Retina (tissue), 1 donor: ENCODE measurements at regions not wholly inside any gene's neighbourhood (a gene's known extent, or its start where the extent isn't known, plus 50 kb on each side); places are given as distances from the start of the nearest gene placed in this dataset.

Experiments used
- DNase-seq: peaks from one replicate; pipeline ENCODE4 v3.0.0-alpha.2; 2016

GRCh38 chr18:11553098-11553940 is 56.1 kb upstream of the SLC35G4 start:
- peak; percentile 73 for DNase-seq

- no peak for DNase-seq
Measured at GRCh38 chr18:11548916-11549551, 60.4 kb upstream of the SLC35G4 start.

GRCh38 chr18:11548396-11548795 is 61.0 kb upstream of the SLC35G4 start:
- DNase-seq, result no peak

- DNase-seq, result no peak
Measured at GRCh38 chr18:11544060-11544633, 65.2 kb upstream of the SLC35G4 start.

DNA sequence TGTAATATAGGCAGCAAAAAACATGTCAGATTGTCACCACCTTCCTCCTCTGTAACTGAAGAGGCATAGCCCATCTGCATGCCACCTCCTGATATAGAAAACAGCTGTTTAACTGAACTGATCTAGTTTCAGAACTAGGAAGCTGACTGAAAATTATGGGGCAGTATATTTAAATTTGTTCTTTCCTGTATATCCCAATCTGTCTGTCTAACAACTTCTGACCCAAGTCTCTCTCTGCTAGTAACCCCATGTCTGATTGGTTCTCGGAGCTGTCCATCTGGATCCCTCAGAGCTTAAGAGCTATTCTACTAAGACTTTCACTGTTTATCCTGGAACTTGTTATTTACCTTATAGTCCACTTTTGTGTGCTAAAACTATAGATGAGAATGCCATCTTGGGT is 68.2 kb upstream of the SLC35G4 start:
- DNase-seq, result no peak

DNA sequence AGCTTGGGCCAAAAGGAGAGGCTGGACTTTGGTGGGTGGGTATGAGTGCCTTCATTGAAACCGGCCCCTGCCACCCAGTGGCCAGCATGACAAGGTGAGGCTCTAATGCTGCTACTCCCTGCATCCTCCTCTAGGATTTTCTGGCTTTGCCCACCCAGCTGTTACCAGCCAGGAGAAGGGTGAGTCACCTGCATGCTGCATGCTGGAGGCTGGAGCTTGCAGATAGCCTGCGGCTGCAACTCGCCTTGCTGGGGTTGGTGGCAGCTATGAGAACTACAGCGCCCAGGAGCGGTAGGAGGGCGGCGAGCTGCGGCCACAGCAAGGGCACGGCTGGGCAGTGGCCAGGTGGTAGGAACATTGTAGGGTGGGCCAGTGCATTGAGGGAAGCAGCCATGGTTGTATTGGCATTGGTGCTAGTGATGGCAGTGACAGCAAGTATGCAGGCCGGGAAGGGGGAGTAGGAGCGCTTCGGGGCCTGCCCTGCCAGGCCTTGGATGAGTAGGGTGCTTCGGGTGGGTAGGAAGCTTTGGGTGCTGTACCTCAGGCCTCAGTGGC is 75.4 kb upstream of the SLC35G4 start:
- no peak for DNase-seq

DNA sequence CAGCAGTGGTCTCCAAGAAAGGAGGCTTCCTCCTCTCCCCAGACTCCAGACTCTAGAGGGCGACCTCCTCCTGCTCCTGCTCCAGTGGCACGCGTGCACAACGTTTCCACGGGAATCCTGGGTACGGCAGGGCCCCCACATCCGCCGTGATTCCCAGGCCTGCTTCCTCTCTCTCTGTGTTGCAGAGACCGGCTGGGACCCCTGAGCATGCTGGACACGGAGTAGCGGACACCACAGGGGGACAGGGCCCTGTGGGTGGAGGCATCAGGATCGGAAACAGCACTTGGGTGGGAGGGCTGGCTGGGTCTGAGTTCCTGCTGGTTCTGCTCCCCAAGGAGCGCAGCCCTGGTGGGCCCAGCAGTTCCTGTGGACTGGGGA is 75.9 kb upstream of the SLC35G4 start:
- DNase-seq, result no peak

DNA sequence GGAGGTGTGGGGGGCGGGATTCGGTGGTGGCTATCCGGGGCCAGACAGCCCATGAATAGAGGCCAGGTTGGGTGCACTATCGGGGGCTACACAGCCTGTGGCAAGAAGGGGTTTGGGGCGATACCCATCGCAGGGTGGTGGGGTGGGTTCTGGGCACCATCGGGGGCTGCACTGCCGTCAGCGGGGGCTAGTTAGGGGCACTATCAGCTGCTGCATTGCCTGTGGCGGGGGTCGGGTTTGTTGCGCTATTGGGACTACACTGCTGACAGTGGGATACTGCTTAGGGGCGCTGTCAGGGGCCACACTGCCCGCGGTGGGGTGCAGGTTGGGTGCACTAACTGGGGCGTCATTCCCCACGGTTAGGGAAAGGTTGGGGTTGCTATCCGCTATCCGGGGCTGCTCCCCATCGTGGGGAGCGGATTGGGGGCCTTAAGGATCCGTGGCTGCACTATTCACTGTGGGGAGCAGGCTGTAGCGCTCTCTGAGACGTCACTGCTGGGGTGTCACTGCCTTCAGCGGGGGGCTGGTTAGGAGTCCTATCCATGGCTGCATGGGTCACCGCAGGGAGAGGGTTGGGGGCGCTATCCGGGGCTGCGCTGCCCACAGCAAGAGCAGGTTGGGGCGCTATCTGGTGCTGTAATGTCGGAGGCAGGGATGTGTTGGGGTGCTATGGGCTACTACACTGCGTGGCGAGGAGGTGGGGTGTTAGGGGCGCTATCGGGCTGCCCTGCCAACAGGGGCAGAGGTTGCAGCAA is 76.5 kb upstream of the SLC35G4 start:
- DNase-seq, result no peak

DNA sequence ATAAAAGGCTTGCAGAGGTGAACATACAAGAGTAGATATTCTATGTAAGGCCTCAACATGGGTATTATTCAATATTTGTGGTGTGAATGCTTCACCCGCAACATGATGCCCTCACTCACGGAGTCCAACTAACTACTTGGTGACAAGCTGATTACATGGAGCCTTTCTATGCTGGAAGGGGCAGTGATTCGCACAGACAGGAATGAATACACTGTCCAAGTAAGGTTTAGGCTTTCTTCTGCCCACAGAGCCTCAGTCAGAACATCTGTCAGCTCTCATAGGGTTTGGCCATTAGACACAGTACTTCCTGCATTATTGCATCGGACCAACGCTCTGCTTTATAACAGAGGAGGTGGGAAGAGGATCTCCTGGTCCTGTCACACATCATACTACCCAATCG is 80.3 kb upstream of the SLC35G4 start:
- no peak for DNase-seq

DNA sequence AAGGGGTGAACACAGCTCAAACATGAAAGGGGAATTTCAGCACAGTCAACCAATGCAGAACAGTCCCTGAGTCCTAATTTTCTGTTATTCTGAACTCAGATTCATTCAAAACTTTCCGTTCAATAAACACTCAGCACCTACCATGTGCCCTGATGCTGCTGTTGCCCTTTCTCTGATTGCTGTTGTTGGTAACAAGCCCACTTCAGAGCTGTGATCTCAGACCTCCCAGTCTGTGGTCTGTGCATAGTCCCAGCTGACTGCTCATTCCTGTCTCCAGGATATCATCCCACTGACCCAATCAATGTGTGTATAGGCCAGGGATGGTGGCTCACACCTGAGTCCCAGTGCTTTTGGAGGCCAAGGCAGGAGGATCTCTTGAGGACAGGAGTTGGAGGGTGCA is 82.7 kb upstream of the SLC35G4 start:
- DNase-seq, result no peak

DNA sequence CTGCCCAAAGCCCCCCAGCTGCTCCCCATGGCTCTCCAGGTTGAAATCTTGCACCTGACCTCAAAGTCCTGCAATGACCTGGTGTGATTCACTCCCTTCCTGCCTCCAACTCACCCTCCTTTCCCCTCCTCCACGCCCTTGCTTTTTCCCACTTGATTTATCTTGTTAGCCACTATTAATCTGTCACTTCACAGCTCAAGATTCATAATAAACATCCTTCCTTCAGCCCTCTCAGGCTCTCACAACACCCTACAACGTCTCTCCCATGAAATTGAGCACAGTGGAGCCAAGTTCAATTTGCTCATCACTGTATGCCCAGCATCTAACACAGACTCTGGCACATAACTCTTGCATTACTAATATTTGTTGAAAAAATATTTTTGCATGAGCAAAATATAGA is 85.6 kb upstream of the SLC35G4 start:
- DNase-seq, result no peak

- DNase-seq, result no peak
Measured at GRCh38 chr18:11522992-11523391, 86.4 kb upstream of the SLC35G4 start.

- no peak for DNase-seq
Measured at GRCh38 chr18:11521853-11522252, 87.5 kb upstream of the SLC35G4 start.

- DNase-seq, result no peak
Measured at GRCh38 chr18:11520536-11520935, 88.9 kb upstream of the SLC35G4 start.

GRCh38 chr18:11518788-11519685 is 90.4 kb upstream of the SLC35G4 start:
- peak; percentile 48 for DNase-seq

DNA sequence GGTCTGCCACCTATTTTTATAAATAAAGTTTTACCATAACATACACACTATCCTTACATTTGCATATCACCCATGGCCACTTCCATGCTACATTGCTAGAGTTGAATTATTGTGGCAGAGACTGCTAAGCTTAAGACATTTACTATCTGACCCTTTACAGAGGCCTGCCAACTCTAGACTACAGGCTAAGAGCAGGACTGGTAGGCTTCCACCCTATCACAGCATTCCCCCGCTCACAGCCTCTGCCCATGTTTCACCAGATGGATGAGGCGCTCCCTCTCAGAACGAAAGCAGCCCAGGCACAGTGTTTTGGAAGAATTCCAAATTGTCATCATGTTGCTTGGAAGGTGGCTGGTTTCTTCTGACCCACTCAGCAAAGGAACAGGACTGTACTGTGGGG is 91.7 kb upstream of the SLC35G4 start:
- DNase-seq, result no peak

GRCh38 chr18:11516751-11517503 is 92.5 kb upstream of the SLC35G4 start:
- DNase-seq, result no peak

GRCh38 chr18:11514267-11514666 is 95.1 kb upstream of the SLC35G4 start:
- no peak for DNase-seq

DNA sequence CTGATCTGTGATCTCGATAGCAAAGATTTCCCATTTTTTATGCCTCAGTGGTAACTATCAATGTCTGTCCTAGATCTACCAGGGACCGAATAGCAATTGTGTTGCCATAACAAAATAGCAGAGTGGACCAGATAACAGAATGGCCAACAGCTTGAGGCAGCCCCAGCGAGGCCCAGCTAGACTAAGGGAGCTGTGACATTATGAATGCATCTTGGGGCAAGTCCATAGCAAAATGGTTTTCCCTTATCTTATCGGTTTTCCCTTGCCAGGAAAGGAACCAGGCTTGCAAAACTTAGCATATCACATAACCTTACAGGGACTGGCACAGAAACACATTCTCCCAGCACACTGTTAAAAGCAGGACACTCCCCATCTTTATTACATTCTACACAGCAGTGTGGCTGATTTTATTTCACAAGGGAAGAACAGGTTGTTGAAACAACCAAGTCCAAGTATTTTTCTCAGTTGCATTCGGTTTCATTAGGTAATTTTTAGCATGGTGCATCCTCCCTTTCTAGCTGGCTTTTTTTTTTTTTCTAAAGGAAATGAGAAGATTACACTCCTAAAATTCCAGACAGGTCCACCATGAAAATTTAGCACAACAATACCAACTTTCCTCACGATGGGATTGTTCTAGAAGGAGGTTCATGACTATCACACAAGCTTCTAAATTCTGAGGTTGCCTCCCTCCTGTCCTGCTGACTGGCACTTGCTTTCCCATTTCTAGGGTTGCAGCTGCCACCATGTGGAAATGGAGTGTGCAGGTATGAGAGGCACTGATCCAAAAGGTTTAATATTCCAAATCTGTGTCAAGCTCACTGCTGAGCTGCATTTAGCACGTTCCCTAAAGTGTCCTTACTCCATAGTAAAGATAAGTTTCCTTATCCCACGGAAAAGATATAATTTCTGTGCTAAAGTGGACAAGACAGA is 97.0 kb upstream of the SLC35G4 start:
- DNase-seq, result no peak

DNA sequence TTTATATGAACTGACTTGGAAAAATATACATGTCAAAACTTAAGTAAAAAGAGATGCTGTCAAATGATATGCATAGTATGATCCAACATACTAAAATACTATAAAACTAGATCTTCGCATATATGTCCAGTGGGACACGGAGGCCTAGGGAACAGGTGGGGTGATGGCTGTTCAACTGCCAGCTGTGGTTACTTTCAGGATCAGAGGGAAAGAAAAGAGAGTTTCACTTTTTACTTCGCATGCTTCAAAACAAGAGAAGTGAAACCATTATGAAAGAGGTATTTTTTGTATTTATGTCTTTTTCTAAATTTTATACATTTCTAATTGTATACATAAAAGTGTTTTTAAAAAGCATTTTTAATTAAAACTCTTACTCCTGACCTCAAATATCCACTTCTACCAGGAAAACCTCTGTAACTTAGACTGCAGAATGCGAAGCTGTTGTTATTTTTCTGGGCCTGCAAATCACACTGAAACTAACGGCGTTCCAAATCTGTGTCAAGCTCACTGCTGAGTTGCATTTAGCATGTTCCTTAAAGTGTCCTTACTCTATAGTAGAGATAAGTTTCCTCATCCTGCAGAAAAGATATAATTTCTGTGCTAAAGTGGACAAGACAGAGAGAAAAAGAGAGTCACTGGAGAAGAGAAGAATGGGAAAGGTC is 97.8 kb upstream of the SLC35G4 start:
- no peak for DNase-seq
